ENCODE measurements at regions not wholly inside any gene's neighbourhood (a gene's known extent, or its start where the extent isn't known, plus 50 kb on each side); places are given as distances from the start of the nearest gene placed in this dataset.

- Histone ChIP-seq H3K36me3 (no peaks in the 10 kb centered on the region), H3K27me3 (no peaks in the 10 kb centered on the region), H3K9me3 (no peaks in the 10 kb centered on the region), H3K4me1 (no peaks in the 10 kb centered on the region), H3K27ac (no peak overlapping the region), H3K4me3 (no peak overlapping the region)
- ATAC-seq (no peak), FAIRE-seq (no peak), DNase-seq (no peak)
- intact Hi-C loops (cut with DNase I): no loop called here
- TF ChIP-seq CTCF (IDR thresholded peaks at IDR 0.05): no peak
- 68 to 82% methylated on average over 4 of the region's 4 CpGs for WGBS, 2 donors
Observed at GRCh38 chr7:67523713-67524112, 527.1 kb downstream of the TYW1 start.

GRCh38 chr7:67525588-67525987 lies 529.0 kb downstream of the TYW1 start:
- H3K27ac ChIP-seq: no peak overlapping the region
- H3K36me3 ChIP-seq: no peaks in the 10 kb centered on the region
- FAIRE-seq: no peak
- H3K4me1 ChIP-seq: no peaks in the 10 kb centered on the region
- no peak overlapping the region for H3K4me3 ChIP-seq
- 36 to 41% methylated on average over 4 of the region's 4 CpGs for WGBS, 2 donors
- H3K27me3 ChIP-seq: no peaks in the 10 kb centered on the region
- H3K9me3 ChIP-seq: no peaks in the 10 kb centered on the region
- intact Hi-C loops (cut with DNase I): no loop called here
- no peak for DNase-seq
- TF ChIP-seq CTCF (IDR thresholded peaks at IDR 0.05): no peak
- ATAC-seq: no peak

GRCh38 chr7:67535241-67535989 lies 538.8 kb downstream of the TYW1 start:
- ATAC-seq: no peak
- H3K36me3 ChIP-seq: no peaks in the 10 kb centered on the region
- no peak for TF ChIP-seq CTCF (IDR thresholded peaks at IDR 0.05)
- no peaks in the 10 kb centered on the region for H3K4me1 ChIP-seq
- intact Hi-C loops (cut with DNase I): no loop called here
- no peak overlapping the region for H3K27ac ChIP-seq
- 59 to 61% methylated on average over 8 of the region's 8 CpGs for WGBS, 2 donors
- H3K9me3 ChIP-seq: no peaks in the 10 kb centered on the region
- no peaks in the 10 kb centered on the region for H3K27me3 ChIP-seq
- DNase-seq: no peak
- peak; percentile 80 for FAIRE-seq
- no peak overlapping the region for H3K4me3 ChIP-seq

- Histone ChIP-seq H3K36me3 (no peaks in the 10 kb centered on the region), H3K4me1 (no peaks in the 10 kb centered on the region), H3K27me3 (no peaks in the 10 kb centered on the region), H3K27ac (no peak overlapping the region), H3K4me3 (no peak overlapping the region), H3K9me3 (no peaks in the 10 kb centered on the region)
- no peak for DNase-seq
- no peak for TF ChIP-seq CTCF (IDR thresholded peaks at IDR 0.05)
- ATAC-seq: no peak
- WGBS, 2 donors: 80 to 90% methylated on average over 8 of the region's 8 CpGs
- FAIRE-seq: no peak
- intact Hi-C loops (cut with DNase I): no loop called here
Observed at GRCh38 chr7:67542916-67543315, 546.3 kb downstream of the TYW1 start.

- no peak overlapping the region for H3K4me3 ChIP-seq
- TF ChIP-seq CTCF (IDR thresholded peaks at IDR 0.05): no peak
- no peaks in the 10 kb centered on the region for H3K27me3 ChIP-seq
- no peaks in the 10 kb centered on the region for H3K36me3 ChIP-seq
- no peak for ATAC-seq
- H3K4me1 ChIP-seq: no peaks in the 10 kb centered on the region
- intact Hi-C loops (cut with DNase I): no loop called here
- no peak for DNase-seq
- no peak for FAIRE-seq
- no peak overlapping the region for H3K27ac ChIP-seq
- WGBS, 2 donors: 69 to 75% methylated on average over 7 of the region's 7 CpGs
- H3K9me3 ChIP-seq: no peaks in the 10 kb centered on the region
Observed at GRCh38 chr7:67547183-67547907, 550.7 kb downstream of the TYW1 start.

Data from pancreas (tissue), 10 donors.